Gastrocnemius medialis (tissue), 4 donors: ENCODE measurements at regions not wholly inside any gene's neighbourhood (a gene's known extent, or its start where the extent isn't known, plus 50 kb on each side); places are given as distances from the start of the nearest gene placed in this dataset.

Experiments
- POLR2A ChIP-seq, 2 donors: fragments of 450-650 bp; IDR thresholded peaks; one replicate each; pipeline ENCODE4 v1.6.1; 2017; ENCODE audit warnings: antibody characterized with exemption in 2 of 2, mild to moderate bottlenecking in 2 of 2, moderate library complexity in 2 of 2
- TF ChIP-seq, protein P1 (sequence below), 5 experiments: fragments of 450-650 bp in 3 of 5; fragments of 200-600 bp in 2 of 5; sonication (generic) in 2 of 5; IDR thresholded peaks in 4 of 5; conservative IDR thresholded peaks in 1 of 5; 1 replicate in 4 of 5; 2 replicates in 1 of 5; pipeline ENCODE4 v1.5.1; 2016 to 2019; ENCODE audit warnings: antibody characterized with exemption in 5 of 5, mild to moderate bottlenecking in 3 of 5, moderate library complexity in 3 of 5

DNA sequence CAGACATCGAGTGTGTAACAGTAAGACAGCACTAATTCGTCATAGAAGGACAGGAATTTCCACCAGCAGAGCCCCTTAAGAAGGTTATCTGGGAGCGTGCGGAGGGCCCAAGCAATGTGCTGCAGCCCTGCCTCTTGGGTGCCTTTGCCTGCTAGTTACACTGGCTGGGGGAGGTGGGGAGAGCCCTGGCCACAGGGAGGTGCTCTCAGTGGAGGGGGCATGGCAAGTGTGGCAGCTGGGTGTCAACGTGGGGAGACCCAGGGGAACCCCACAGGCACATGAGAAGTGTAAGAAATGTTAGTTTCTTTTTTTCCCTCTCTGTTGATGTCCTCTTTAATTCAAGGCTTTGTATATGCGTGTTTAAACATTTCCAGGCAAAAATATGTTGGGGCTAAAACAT, 50.9 kb upstream of the TMTC4 start:
- TF ChIP-seq, protein P1, sequence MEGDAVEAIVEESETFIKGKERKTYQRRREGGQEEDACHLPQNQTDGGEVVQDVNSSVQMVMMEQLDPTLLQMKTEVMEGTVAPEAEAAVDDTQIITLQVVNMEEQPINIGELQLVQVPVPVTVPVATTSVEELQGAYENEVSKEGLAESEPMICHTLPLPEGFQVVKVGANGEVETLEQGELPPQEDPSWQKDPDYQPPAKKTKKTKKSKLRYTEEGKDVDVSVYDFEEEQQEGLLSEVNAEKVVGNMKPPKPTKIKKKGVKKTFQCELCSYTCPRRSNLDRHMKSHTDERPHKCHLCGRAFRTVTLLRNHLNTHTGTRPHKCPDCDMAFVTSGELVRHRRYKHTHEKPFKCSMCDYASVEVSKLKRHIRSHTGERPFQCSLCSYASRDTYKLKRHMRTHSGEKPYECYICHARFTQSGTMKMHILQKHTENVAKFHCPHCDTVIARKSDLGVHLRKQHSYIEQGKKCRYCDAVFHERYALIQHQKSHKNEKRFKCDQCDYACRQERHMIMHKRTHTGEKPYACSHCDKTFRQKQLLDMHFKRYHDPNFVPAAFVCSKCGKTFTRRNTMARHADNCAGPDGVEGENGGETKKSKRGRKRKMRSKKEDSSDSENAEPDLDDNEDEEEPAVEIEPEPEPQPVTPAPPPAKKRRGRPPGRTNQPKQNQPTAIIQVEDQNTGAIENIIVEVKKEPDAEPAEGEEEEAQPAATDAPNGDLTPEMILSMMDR (IDR thresholded peaks at IDR 0.05 in 4 of 5, conservative IDR thresholded peaks at IDR 0.05 in 1 of 5): no peak
- TF ChIP-seq POLR2A (IDR thresholded peaks at IDR 0.05): no peak
